ENCODE measurements at regions not wholly inside any gene's neighbourhood (a gene's known extent, or its start where the extent isn't known, plus 50 kb on each side); places are given as distances from the start of the nearest gene placed in this dataset.

DNA sequence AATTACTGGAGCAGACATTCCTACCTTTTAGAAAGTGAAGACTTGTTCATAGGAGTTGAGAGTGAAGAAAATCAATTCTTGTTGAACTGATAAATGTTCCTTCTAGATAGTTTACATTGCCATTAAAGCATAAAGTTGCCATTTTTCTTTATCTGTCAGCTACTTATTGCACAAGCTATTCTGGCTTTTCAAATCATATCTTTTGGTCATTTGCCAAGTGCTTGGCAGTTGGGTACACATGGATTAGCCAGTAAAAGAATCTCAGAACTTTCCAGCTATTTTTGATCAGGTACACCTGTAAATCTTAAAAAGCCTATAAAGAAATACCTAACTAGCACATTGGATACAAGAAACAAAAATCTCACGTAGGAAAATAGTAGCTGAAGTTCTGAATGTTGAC lies 56.4 kb upstream of the PNPLA4 start:
- Histone ChIP-seq H3K36me3 (ENCODE audit: control insufficient read depth in 4 of 4, insufficient read depth in 4 of 4, low read length in 3 of 4) (no peaks in the 10 kb centered on the region), H3K4me1 (ENCODE audit: control extremely low read depth in 1 of 4, control insufficient read depth in 4 of 4, insufficient read depth in 4 of 4, low read length in 3 of 4) (peaks cover 0 to 8% (median 7%) of the 10 kb centered on the region in 4 experiments), H3K27me3 (replicated peaks in 2 of 5; ENCODE audit: control insufficient read depth in 4 of 5, insufficient read depth in 5 of 5, low read length in 4 of 5) (no peaks in the 10 kb centered on the region), H3K4me3 (ENCODE audit: control insufficient read depth in 1 of 7, extremely low read depth in 1 of 7, insufficient read depth in 4 of 7, low read depth in 2 of 7, low read length in 6 of 7) (no peak overlapping the region), H3K27ac (ENCODE audit: insufficient read depth in 1 of 2, low read depth in 1 of 2, low read length in 2 of 2, poor library complexity in 1 of 2, severe bottlenecking in 2 of 2) (no peak overlapping the region), H3K9me3 (ENCODE audit: control extremely low read depth in 1 of 5, control insufficient read depth in 4 of 5, insufficient read depth in 2 of 5, low read depth in 1 of 5, low read length in 4 of 5) (no peaks in the 10 kb centered on the region)
- POLR2A ChIA-PET: no interaction called here
- WGBS (ENCODE audit: insufficient coverage): no CpG with 5 or more reads among the region's 1 CpG
- CTCF ChIA-PET: no interaction called here
- DNase-seq: no peak

Data from common myeloid progenitor, CD34-positive (primary cell).